Neural cell (in vitro differentiated cells): ENCODE measurements at regions not wholly inside any gene's neighbourhood (a gene's known extent, or its start where the extent isn't known, plus 50 kb on each side); places are given as distances from the start of the nearest gene placed in this dataset.

ENCODE experiments used
- H2AFZ ChIP-seq: fragments of 200-600, 300-800 bp; sonication (generic), shearing (Covaris generic); 2 replicates; pipeline ENCODE4 v1.6.0; 2014; ENCODE audit warnings: low read depth, mild to moderate bottlenecking, antibody characterized with exemption, low read length, moderate library complexity
- H3F3A ChIP-seq: fragments of 200-600 bp; shearing (Covaris generic); 2 replicates; pipeline ENCODE4 v1.6.1; 2016; ENCODE audit warnings: mild to moderate bottlenecking, moderate library complexity, mixed read lengths, antibody characterized with exemption, low read length; ENCODE audit not compliant: insufficient read depth, poor library complexity, severe bottlenecking
- H3K27ac ChIP-seq: fragments of 200-600, 300-800 bp; sonication (generic), shearing (Covaris generic); 2 replicates; pipeline ENCODE4 v1.5.1; 2014; ENCODE audit warnings: mild to moderate bottlenecking, low read length, moderate library complexity
- H3K27me3 ChIP-seq: fragments of 300-800, 200-600 bp; sonication (generic), shearing (Covaris generic); 2 replicates; pipeline ENCODE4 v1.6.0; 2014; ENCODE audit warnings: mild to moderate bottlenecking, low read depth, low read length, moderate library complexity; ENCODE audit not compliant: insufficient read depth
- H3K36me3 ChIP-seq: fragments of 300-800, 200-600 bp; sonication (generic), shearing (Covaris generic); 2 replicates; pipeline ENCODE4 v1.5.1; 2014; ENCODE audit warnings: mild to moderate bottlenecking, antibody characterized with exemption, low read length, moderate library complexity; ENCODE audit not compliant: insufficient read depth
- H3K4me2 ChIP-seq: fragments of 300-800, 200-600 bp; sonication (generic), shearing (Covaris generic); 2 replicates; pipeline ENCODE4 v1.6.0; 2014; ENCODE audit warnings: mild to moderate bottlenecking, low read length
- H3K4me3 ChIP-seq: fragments of 300-800, 200-600 bp; sonication (generic), shearing (Covaris generic); 2 replicates; pipeline ENCODE4 v1.5.1; 2014; ENCODE audit warnings: mild to moderate bottlenecking, low read length, moderate library complexity
- H3K79me2 ChIP-seq: fragments of 200-600 bp; shearing (Covaris generic); replicated peaks from 2 replicates; pipeline ENCODE4 v1.6.0; 2014; ENCODE audit warnings: mild to moderate bottlenecking, low read length, moderate library complexity; ENCODE audit not compliant: insufficient read depth
- H3K9ac ChIP-seq: fragments of 300-800, 200-600 bp; sonication (generic), shearing (Covaris generic); 2 replicates; pipeline ENCODE4 v1.6.1; 2016; ENCODE audit warnings: mild to moderate bottlenecking, low read length, mixed read lengths
- H3K9me2 ChIP-seq: fragments of 200-600 bp; shearing (Covaris generic); 2 replicates; pipeline ENCODE4 v1.6.1; 2016; ENCODE audit warnings: mild to moderate bottlenecking, low read length, mixed read lengths; ENCODE audit not compliant: insufficient read depth
- H3K9me3 ChIP-seq: fragments of 200-600, 300-800 bp; sonication (generic), shearing (Covaris generic); 2 replicates; pipeline ENCODE4 v1.6.1; 2016; ENCODE audit warnings: mild to moderate bottlenecking, mixed run types, low read length, moderate library complexity, mixed read lengths
- H4K20me1 ChIP-seq: fragments of 200-600 bp; shearing (Covaris generic); 2 replicates; pipeline ENCODE4 v1.6.1; 2016; ENCODE audit warnings: mild to moderate bottlenecking, mixed run types; ENCODE audit not compliant: insufficient read depth
- EP300 ChIP-seq: fragments of 450-650 bp; conservative IDR thresholded peaks from 2 replicates; pipeline ENCODE4 v1.6.1; 2014; ENCODE audit warnings: antibody characterized with exemption, mild to moderate bottlenecking, moderate library complexity; ENCODE audit not compliant: poor library complexity, severe bottlenecking
- EZH2 ChIP-seq: fragments of 200-600, 300-800 bp; shearing (Covaris generic), sonication (generic); IDR thresholded peaks from 2 replicates; pipeline ENCODE4 v1.6.1; 2014; ENCODE audit warnings: antibody characterized with exemption, low read length, borderline replicate concordance, mild to moderate bottlenecking; ENCODE audit not compliant: insufficient read depth, poor library complexity, severe bottlenecking
- MXI1 ChIP-seq: fragments of 450-650 bp; conservative IDR thresholded peaks from 2 replicates; pipeline ENCODE4 v1.6.1; 2014; ENCODE audit warnings: antibody characterized with exemption, mild to moderate bottlenecking; ENCODE audit not compliant: poor library complexity, severe bottlenecking
- POLR2AphosphoS5 ChIP-seq: IDR thresholded peaks from 2 replicates; pipeline ENCODE4 v1.6.1; 2012
- RAD21 ChIP-seq: fragments of 450-650 bp; conservative IDR thresholded peaks from 2 replicates; pipeline ENCODE4 v1.6.1; 2014; ENCODE audit warnings: antibody characterized with exemption, mild to moderate bottlenecking, moderate library complexity
- SMC3 ChIP-seq: fragments of 450-650 bp; conservative IDR thresholded peaks from 2 replicates; pipeline ENCODE4 v1.6.1; 2014; ENCODE audit warnings: antibody characterized with exemption, mild to moderate bottlenecking, moderate library complexity; ENCODE audit not compliant: poor library complexity
- TF ChIP-seq, protein P1 (sequence below): fragments of 450-650 bp; IDR thresholded peaks from 2 replicates; pipeline ENCODE4 v1.5.1; 2014; ENCODE audit warnings: antibody characterized with exemption, mild to moderate bottlenecking, moderate library complexity; ENCODE audit not compliant: poor library complexity, severe bottlenecking
- TF ChIP-seq, protein P2 (sequence below): IDR thresholded peaks from 2 replicates; pipeline ENCODE4 v1.6.1; 2012; ENCODE audit warnings: borderline replicate concordance

DNA sequence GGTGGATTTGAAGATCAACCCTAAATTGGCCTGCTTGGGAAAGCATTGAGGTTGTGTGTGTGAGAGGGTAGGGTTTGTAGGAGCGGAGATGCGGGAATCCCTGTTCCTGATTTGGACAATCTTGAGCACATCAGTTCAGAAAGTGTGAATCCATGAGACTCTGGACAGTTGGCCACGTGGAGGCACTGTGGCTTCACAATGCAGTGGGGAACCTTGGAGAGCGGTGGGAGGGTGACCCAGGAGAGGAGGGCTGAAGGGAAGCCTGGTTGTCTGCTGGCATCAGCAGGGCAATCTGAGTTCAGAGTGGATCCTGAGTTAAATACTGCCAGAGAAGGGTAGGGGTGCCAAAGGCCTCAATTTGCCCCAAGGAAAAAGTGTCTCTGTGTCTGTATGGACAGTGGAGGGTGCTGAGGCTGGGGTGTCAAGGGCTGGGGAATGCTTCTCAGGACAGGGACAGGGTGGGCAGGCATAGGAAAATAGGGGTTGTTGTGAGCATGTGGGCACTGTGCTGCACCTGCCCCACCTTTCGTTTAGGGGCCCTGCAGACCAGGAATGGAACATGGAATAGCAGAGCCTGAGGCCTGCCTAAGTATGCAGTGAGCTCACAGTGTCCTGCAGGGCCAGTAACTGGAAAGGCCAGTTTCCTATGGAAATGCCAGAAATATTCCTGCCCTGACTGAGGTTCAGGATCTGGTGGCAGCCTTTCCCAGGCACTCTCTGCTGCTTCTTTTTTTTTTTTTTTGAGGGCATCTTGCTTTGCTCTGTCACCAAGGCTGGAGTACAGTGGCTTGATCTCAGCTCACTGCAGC lies 162.9 kb upstream of the PRSS58 start:
- no peaks in the 10 kb centered on the region for H3F3A ChIP-seq
- H3K9me3 ChIP-seq = no peaks in the 10 kb centered on the region
- H4K20me1 ChIP-seq = no peaks in the 10 kb centered on the region
- TF ChIP-seq EP300 (no peak), EZH2 (no peak), SMC3 (no peak)
- TF ChIP-seq, protein P1, sequence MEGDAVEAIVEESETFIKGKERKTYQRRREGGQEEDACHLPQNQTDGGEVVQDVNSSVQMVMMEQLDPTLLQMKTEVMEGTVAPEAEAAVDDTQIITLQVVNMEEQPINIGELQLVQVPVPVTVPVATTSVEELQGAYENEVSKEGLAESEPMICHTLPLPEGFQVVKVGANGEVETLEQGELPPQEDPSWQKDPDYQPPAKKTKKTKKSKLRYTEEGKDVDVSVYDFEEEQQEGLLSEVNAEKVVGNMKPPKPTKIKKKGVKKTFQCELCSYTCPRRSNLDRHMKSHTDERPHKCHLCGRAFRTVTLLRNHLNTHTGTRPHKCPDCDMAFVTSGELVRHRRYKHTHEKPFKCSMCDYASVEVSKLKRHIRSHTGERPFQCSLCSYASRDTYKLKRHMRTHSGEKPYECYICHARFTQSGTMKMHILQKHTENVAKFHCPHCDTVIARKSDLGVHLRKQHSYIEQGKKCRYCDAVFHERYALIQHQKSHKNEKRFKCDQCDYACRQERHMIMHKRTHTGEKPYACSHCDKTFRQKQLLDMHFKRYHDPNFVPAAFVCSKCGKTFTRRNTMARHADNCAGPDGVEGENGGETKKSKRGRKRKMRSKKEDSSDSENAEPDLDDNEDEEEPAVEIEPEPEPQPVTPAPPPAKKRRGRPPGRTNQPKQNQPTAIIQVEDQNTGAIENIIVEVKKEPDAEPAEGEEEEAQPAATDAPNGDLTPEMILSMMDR = no peak
- no peaks in the 10 kb centered on the region for H3K9me2 ChIP-seq
- no peaks in the 10 kb centered on the region for H3K36me3 ChIP-seq
- no peak overlapping the region for H3K4me3 ChIP-seq
- no peak overlapping the region for H3K4me2 ChIP-seq
- no peak overlapping the region for H3K27ac ChIP-seq
- no peak overlapping the region for H3K9ac ChIP-seq
- H3K27me3 ChIP-seq = no peaks in the 10 kb centered on the region
- no peak overlapping the region for H2AFZ ChIP-seq
- no peaks in the 10 kb centered on the region for H3K79me2 ChIP-seq

DNA sequence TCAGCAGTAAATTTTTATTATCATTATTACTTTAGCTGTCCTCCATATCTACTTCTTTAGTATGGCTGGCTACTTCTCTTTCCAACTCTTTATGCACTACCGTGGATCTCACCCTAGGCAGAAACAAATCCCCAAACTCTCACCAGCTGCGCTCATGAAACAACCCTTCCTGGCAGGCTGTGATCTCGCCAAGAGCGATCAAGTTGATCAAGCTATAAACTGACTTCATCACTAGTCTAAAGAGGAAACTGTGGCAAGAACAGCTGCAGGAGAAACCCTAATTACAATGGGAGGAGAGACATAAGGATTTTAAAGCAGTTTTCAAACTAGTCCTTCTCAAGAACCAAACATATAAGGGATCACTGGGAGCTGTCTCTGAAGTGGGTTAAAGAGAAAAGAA lies 160.5 kb upstream of the PRSS58 start:
- Histone ChIP-seq H3K9me3 (no peaks in the 10 kb centered on the region), H3K9ac (no peak overlapping the region), H3K36me3 (no peaks in the 10 kb centered on the region), H2AFZ (no peak overlapping the region), H3F3A (no peaks in the 10 kb centered on the region), H3K79me2 (no peaks in the 10 kb centered on the region), H3K27ac (no peak overlapping the region), H3K4me3 (no peak overlapping the region), H4K20me1 (no peaks in the 10 kb centered on the region), H3K9me2 (no peaks in the 10 kb centered on the region), H3K4me2 (no peak overlapping the region), H3K27me3 (no peaks in the 10 kb centered on the region)
- no peak for TF ChIP-seq SMC3
- TF ChIP-seq MXI1 = no peak
- no peak for TF ChIP-seq POLR2AphosphoS5
- TF ChIP-seq, protein P2, sequence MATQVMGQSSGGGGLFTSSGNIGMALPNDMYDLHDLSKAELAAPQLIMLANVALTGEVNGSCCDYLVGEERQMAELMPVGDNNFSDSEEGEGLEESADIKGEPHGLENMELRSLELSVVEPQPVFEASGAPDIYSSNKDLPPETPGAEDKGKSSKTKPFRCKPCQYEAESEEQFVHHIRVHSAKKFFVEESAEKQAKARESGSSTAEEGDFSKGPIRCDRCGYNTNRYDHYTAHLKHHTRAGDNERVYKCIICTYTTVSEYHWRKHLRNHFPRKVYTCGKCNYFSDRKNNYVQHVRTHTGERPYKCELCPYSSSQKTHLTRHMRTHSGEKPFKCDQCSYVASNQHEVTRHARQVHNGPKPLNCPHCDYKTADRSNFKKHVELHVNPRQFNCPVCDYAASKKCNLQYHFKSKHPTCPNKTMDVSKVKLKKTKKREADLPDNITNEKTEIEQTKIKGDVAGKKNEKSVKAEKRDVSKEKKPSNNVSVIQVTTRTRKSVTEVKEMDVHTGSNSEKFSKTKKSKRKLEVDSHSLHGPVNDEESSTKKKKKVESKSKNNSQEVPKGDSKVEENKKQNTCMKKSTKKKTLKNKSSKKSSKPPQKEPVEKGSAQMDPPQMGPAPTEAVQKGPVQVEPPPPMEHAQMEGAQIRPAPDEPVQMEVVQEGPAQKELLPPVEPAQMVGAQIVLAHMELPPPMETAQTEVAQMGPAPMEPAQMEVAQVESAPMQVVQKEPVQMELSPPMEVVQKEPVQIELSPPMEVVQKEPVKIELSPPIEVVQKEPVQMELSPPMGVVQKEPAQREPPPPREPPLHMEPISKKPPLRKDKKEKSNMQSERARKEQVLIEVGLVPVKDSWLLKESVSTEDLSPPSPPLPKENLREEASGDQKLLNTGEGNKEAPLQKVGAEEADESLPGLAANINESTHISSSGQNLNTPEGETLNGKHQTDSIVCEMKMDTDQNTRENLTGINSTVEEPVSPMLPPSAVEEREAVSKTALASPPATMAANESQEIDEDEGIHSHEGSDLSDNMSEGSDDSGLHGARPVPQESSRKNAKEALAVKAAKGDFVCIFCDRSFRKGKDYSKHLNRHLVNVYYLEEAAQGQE = no peak
- no peak for TF ChIP-seq RAD21
- TF ChIP-seq EZH2 = no peak
